ENCODE measurements at regions not wholly inside any gene's neighbourhood (a gene's known extent, or its start where the extent isn't known, plus 50 kb on each side); places are given as distances from the start of the nearest gene placed in this dataset.
"Not testable (repeated sequence)": the region's sequence is repeated elsewhere in the genome, so short reads cannot be mapped to it uniquely, and the experiment has no call there.

- H3K27me3 ChIP-seq; intact Hi-C loops (cut with DNase I; ENCODE audit: low total_unique reads); H3K36me3 ChIP-seq; H3K27ac ChIP-seq; H3K4me3 ChIP-seq; H3K4me1 ChIP-seq; H3K9me3 ChIP-seq; DNase-seq; in situ Hi-C loops (cut with MboI; ENCODE audit: low pct_ligation_motif_present in 1 of 4, low pct_unique_long_range_greater_than_20kb in 1 of 4, low sequenced_read_pairs in 3 of 4): not testable (repeated sequence)
- 72 to 83% methylated on average over 5 of the region's 5 CpGs for WGBS, 2 donors (ENCODE audit: low coverage in 1 of 2)
Observed at GRCh38 chr21:27858053-27858825, 891.4 kb upstream of the ADAMTS5 start.

GRCh38 chr21:27856988-27857387, 890.1 kb upstream of the ADAMTS5 start:
- H3K4me1 ChIP-seq; intact Hi-C loops (cut with DNase I; ENCODE audit: low total_unique reads); DNase-seq; in situ Hi-C loops (cut with MboI; ENCODE audit: low pct_ligation_motif_present in 1 of 4, low pct_unique_long_range_greater_than_20kb in 1 of 4, low sequenced_read_pairs in 3 of 4); H3K27ac ChIP-seq; H3K27me3 ChIP-seq; H3K36me3 ChIP-seq; H3K4me3 ChIP-seq; H3K9me3 ChIP-seq: not testable (repeated sequence)
- 57 to 70% methylated on average over 2 to 3 of the region's 3 CpGs for WGBS, 2 donors (ENCODE audit: low coverage in 1 of 2)

- Histone ChIP-seq H3K27me3 (no peaks in the 10 kb centered on the region), H3K4me3 (no peak overlapping the region), H3K36me3 (no peaks in the 10 kb centered on the region), H3K4me1 (peaks cover 0 to 7% (median 0%) of the 10 kb centered on the region in 4 donors), H3K9me3 (no peaks in the 10 kb centered on the region), H3K27ac (no peak overlapping the region)
- no peak for TF ChIP-seq EP300 (IDR thresholded peaks at IDR 0.05; ENCODE audit: low read depth)
- TF ChIP-seq CTCF (IDR thresholded peaks at IDR 0.05): no peak
- TF ChIP-seq POLR2AphosphoS5 (IDR thresholded peaks at IDR 0.05): no peak
- no peak for TF ChIP-seq POLR2A (IDR thresholded peaks at IDR 0.05)
- intact Hi-C loops (cut with DNase I; ENCODE audit: low total_unique reads): no loop called here
- in situ Hi-C loops (cut with MboI; ENCODE audit: low pct_ligation_motif_present in 1 of 4, low pct_unique_long_range_greater_than_20kb in 1 of 4, low sequenced_read_pairs in 3 of 4): no loop called here
- 89 to 94% methylated on average over 3 of the region's 3 CpGs for WGBS, 2 donors (ENCODE audit: low coverage in 1 of 2)
- no peak for DNase-seq
Observed at GRCh38 chr21:27841084-27841672, 874.3 kb upstream of the ADAMTS5 start.

- in situ Hi-C loops (cut with MboI; ENCODE audit: low pct_ligation_motif_present in 1 of 4, low pct_unique_long_range_greater_than_20kb in 1 of 4, low sequenced_read_pairs in 3 of 4) (no loop called here), intact Hi-C loops (cut with DNase I; ENCODE audit: low total_unique reads) (no loop called here)
- Histone ChIP-seq H3K36me3 (no peaks in the 10 kb centered on the region), H3K4me1 (peaks cover 0 to 7% (median 0%) of the 10 kb centered on the region in 4 donors), H3K9me3 (no peaks in the 10 kb centered on the region), H3K4me3 (no peak overlapping the region), H3K27ac (peak overlapping the region in 2 of 4 donors; percentile 10 to 22), H3K27me3 (no peaks in the 10 kb centered on the region)
- DNase-seq: no peak
- no peak for TF ChIP-seq POLR2A (IDR thresholded peaks at IDR 0.05)
- no peak for TF ChIP-seq EP300 (IDR thresholded peaks at IDR 0.05; ENCODE audit: low read depth)
- TF ChIP-seq CTCF (IDR thresholded peaks at IDR 0.05): no peak
- TF ChIP-seq POLR2AphosphoS5 (IDR thresholded peaks at IDR 0.05): peak in 1 of 3 donors; percentile 53
- 47 to 49% methylated on average over 3 of the region's 3 CpGs for WGBS, 2 donors (ENCODE audit: low coverage in 1 of 2)
Observed at GRCh38 chr21:27840262-27840661, 873.4 kb upstream of the ADAMTS5 start.

GRCh38 chr21:27839512-27840115, 872.7 kb upstream of the ADAMTS5 start:
- WGBS, 2 donors (ENCODE audit: low coverage in 1 of 2): 54 to 68% methylated on average over 3 of the region's 3 CpGs
- Histone ChIP-seq H3K4me3 (no peak overlapping the region), H3K27me3 (no peaks in the 10 kb centered on the region), H3K36me3 (no peaks in the 10 kb centered on the region), H3K27ac (peak overlapping the region in 2 of 4 donors; percentile 10 to 22), H3K9me3 (no peaks in the 10 kb centered on the region), H3K4me1 (peaks cover 0 to 7% (median 0%) of the 10 kb centered on the region in 4 donors)
- no peak for DNase-seq
- TF ChIP-seq POLR2AphosphoS5 (IDR thresholded peaks at IDR 0.05): no peak
- TF ChIP-seq POLR2A (IDR thresholded peaks at IDR 0.05): no peak
- no peak for TF ChIP-seq EP300 (IDR thresholded peaks at IDR 0.05; ENCODE audit: low read depth)
- no peak for TF ChIP-seq CTCF (IDR thresholded peaks at IDR 0.05)
- intact Hi-C loops (cut with DNase I; ENCODE audit: low total_unique reads): no loop called here
- in situ Hi-C loops (cut with MboI; ENCODE audit: low pct_ligation_motif_present in 1 of 4, low pct_unique_long_range_greater_than_20kb in 1 of 4, low sequenced_read_pairs in 3 of 4): no loop called here

Measured in transverse colon (tissue), 4 donors.